Omental fat pad (tissue), 3 donors: ENCODE measurements at regions not wholly inside any gene's neighbourhood (a gene's known extent, or its start where the extent isn't known, plus 50 kb on each side); places are given as distances from the start of the nearest gene placed in this dataset.

Source experiments
- ATAC-seq: fragments of 150-250 bp; one replicate; pipeline ENCODE4 v1.9.1; 2016; ENCODE audit warnings: mild to moderate bottlenecking, moderate library complexity; ENCODE audit not compliant: low FRiP score
- DNase-seq: peaks from one replicate; pipeline ENCODE4 v3.0.0-alpha.2; 2019; ENCODE audit warnings: low spot score
- TF ChIP-seq, protein P1 (sequence below), 3 donors: fragments of 450-650 bp; IDR thresholded peaks; one replicate each; pipeline ENCODE4 v1.5.1; 2016 to 2017; ENCODE audit warnings: antibody characterized with exemption in 3 of 3, mild to moderate bottlenecking in 3 of 3, moderate library complexity in 2 of 3

DNA sequence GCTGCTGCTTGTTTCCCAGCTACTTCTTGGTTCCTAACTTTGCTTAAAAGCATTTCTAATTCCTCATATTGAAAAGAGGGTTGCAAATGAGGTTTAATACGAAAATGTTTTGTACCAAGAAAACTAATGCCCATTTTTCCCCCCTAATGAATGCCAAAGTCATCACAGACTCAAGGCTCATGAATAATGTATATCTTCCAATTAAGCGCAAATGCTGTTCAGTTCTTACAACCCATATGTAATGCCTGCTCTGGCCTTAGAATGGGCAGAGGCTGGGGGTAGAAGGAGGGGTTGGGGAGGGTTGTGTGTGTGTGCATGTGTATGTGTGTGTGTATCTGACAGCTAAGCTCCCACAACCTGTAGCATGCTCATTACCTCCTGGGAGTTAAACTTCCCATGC lies 901.7 kb downstream of the KCNMA1 start:
- no peak for DNase-seq
- no peak for ATAC-seq

DNA sequence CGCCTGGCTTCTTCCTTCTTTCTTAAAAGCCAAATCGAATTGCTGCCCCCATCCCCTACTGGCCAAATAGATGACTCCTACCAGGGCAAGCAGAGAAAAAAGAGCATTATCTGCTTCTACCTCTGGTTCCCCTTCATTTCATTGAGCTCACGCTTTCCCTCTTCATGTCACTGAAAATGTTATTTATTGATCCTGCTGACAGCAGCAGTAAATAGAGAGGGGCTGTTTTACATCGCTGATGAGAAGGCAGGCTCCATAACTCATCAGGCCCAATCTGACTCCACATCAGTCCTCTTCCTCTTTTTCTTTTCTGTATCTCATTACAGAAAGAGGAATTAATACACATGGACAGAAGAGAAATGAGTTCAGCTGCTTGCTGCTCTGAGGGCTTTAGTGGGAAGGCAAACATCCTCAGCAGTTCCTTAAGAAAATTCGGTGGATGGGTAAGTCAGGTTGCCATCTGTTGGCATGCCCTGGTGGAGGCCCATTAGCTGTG lies 904.1 kb downstream of the KCNMA1 start:
- TF ChIP-seq, protein P1, sequence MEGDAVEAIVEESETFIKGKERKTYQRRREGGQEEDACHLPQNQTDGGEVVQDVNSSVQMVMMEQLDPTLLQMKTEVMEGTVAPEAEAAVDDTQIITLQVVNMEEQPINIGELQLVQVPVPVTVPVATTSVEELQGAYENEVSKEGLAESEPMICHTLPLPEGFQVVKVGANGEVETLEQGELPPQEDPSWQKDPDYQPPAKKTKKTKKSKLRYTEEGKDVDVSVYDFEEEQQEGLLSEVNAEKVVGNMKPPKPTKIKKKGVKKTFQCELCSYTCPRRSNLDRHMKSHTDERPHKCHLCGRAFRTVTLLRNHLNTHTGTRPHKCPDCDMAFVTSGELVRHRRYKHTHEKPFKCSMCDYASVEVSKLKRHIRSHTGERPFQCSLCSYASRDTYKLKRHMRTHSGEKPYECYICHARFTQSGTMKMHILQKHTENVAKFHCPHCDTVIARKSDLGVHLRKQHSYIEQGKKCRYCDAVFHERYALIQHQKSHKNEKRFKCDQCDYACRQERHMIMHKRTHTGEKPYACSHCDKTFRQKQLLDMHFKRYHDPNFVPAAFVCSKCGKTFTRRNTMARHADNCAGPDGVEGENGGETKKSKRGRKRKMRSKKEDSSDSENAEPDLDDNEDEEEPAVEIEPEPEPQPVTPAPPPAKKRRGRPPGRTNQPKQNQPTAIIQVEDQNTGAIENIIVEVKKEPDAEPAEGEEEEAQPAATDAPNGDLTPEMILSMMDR (IDR thresholded peaks at IDR 0.05): no peak
- DNase-seq: no peak
- no peak for ATAC-seq

More for the DNA sequence above, 901.7 kb downstream of the KCNMA1 start:
- TF ChIP-seq, protein P1 (IDR thresholded peaks at IDR 0.05): no peak

GRCh38 chr10:76732306-76732705 lies 905.3 kb downstream of the KCNMA1 start:
- ATAC-seq: no peak
- no peak for DNase-seq
- TF ChIP-seq, protein P1 (IDR thresholded peaks at IDR 0.05): no peak

DNA sequence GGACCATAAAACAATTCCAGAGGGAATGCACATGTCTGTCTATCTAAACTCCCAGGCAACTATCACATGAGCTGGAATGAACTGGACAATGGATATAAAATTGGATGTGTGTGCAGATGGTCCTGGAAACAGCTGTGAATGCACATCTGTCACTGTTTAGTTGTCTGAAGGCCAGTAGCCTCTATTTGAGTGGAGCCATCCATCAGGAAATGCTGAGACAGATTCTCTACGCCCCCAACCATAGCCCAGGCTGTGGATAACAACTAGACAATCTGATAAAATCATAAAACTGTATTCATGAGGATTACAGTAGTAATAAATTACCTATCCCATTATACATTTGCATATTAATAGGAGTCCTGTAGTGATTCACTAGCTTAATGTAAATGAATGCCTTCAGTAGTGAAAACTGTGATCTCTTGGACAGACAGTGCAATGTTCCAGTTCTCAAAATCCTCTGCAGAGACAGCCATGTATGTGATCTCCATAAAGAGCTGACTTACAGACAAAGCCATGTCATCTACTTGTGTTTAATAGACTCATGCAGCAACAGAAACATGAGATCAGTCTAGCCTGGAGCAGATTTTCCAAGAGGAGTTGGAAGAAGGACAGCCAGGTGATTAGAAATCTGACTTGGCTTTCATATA lies 907.6 kb downstream of the KCNMA1 start:
- TF ChIP-seq, protein P1 (IDR thresholded peaks at IDR 0.05): no peak
- ATAC-seq (no peak), DNase-seq (no peak)

GRCh38 chr10:76729346-76729745 lies 908.3 kb downstream of the KCNMA1 start:
- DNase-seq: no peak
- no peak for ATAC-seq
- TF ChIP-seq, protein P1 (IDR thresholded peaks at IDR 0.05): no peak

GRCh38 chr10:76727038-76727437 lies 910.6 kb downstream of the KCNMA1 start:
- TF ChIP-seq, protein P1 (IDR thresholded peaks at IDR 0.05): no peak
- DNase-seq (no peak), ATAC-seq (no peak)

DNA sequence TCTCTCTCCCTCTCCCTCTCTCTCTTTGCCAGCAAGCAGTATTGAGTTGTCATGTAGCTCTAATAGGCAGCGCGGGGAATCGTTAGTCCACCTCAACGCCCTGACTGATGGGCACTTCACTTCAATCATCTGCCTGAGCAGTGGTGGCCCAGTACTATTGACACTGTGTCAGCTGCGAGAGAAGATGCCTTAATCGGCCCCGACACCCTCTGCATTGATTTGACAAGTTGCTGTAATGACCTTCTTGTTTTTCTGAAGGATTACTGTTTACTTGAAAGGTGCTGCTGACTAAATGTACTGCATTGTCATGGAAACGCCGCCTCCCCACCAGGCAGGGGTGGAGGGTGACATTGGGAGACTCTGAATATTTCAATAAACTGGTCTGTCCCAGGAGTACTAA lies 913.8 kb downstream of the KCNMA1 start:
- TF ChIP-seq, protein P1 (IDR thresholded peaks at IDR 0.05): no peak
- no peak for DNase-seq
- no peak for ATAC-seq
